ENCODE measurements at regions not wholly inside any gene's neighbourhood (a gene's known extent, or its start where the extent isn't known, plus 50 kb on each side); places are given as distances from the start of the nearest gene placed in this dataset.

GRCh38 chr13:88461272-88462009 lies 790.3 kb downstream of the SLITRK5 start:
- Histone ChIP-seq H3K4me3 (ENCODE audit: low read depth in 1 of 3, low read length in 3 of 3) (no peak overlapping the region), H3K4me1 (ENCODE audit: control insufficient read depth in 4 of 4, insufficient read depth in 4 of 4, low read length in 3 of 4) (no peaks in the 10 kb centered on the region), H3K36me3 (ENCODE audit: control insufficient read depth in 4 of 4, insufficient read depth in 3 of 4, low read depth in 1 of 4, low read length in 3 of 4) (no peaks in the 10 kb centered on the region), H3K9me3 (ENCODE audit: control insufficient read depth in 4 of 4, low read length in 3 of 4) (no peaks in the 10 kb centered on the region), H3K27ac (ENCODE audit: low read depth in 1 of 2, low read length in 2 of 2) (no peak overlapping the region), H3K9ac (ENCODE audit: low read depth in 1 of 2, low read length in 2 of 2) (no peak overlapping the region), H3K27me3 (ENCODE audit: control insufficient read depth in 4 of 4, insufficient read depth in 4 of 4, low read length in 3 of 4) (no peaks in the 10 kb centered on the region)
- WGBS = 49% methylated on average over 3 of the region's 3 CpGs
- no peak for DNase-seq (ENCODE audit: low spot score)
- TF ChIP-seq YY1 (IDR thresholded peaks at IDR 0.05) = no peak
- TF ChIP-seq HNF4A (conservative IDR thresholded peaks at IDR 0.05) = no peak
- no peak for TF ChIP-seq GABPA (IDR thresholded peaks at IDR 0.05 in 1 of 2, conservative IDR thresholded peaks at IDR 0.05 in 1 of 2)
- TF ChIP-seq JUND (IDR thresholded peaks at IDR 0.05) = no peak
- no peak for TF ChIP-seq RXRA (IDR thresholded peaks at IDR 0.05)
- no peak for TF ChIP-seq RAD21 (IDR thresholded peaks at IDR 0.05)
- no peak for TF ChIP-seq NR2F2 (IDR thresholded peaks at IDR 0.05)
- no peak for TF ChIP-seq SP1 (IDR thresholded peaks at IDR 0.05)
- no peak for TF ChIP-seq REST (IDR thresholded peaks at IDR 0.05)
- no peak for TF ChIP-seq HNF4G (IDR thresholded peaks at IDR 0.05)
- TF ChIP-seq TAF1 (conservative IDR thresholded peaks at IDR 0.05) = no peak
- no peak for TF ChIP-seq FOXA2 (IDR thresholded peaks at IDR 0.05)
- TF ChIP-seq MAX (IDR thresholded peaks at IDR 0.05) = no peak

- 77% methylated on average over 6 of the region's 6 CpGs for WGBS
- Histone ChIP-seq H3K36me3 (ENCODE audit: control insufficient read depth in 4 of 4, insufficient read depth in 3 of 4, low read depth in 1 of 4, low read length in 3 of 4) (no peaks in the 10 kb centered on the region), H3K4me3 (ENCODE audit: low read depth in 1 of 3, low read length in 3 of 3) (no peak overlapping the region), H3K27ac (ENCODE audit: low read depth in 1 of 2, low read length in 2 of 2) (no peak overlapping the region), H3K27me3 (ENCODE audit: control insufficient read depth in 4 of 4, insufficient read depth in 4 of 4, low read length in 3 of 4) (no peaks in the 10 kb centered on the region), H3K9me3 (ENCODE audit: control insufficient read depth in 4 of 4, low read length in 3 of 4) (no peaks in the 10 kb centered on the region), H3K4me1 (ENCODE audit: control insufficient read depth in 4 of 4, insufficient read depth in 4 of 4, low read length in 3 of 4) (no peaks in the 10 kb centered on the region), H3K9ac (ENCODE audit: low read depth in 1 of 2, low read length in 2 of 2) (no peak overlapping the region)
- DNase-seq (ENCODE audit: low spot score) = no peak
- TF ChIP-seq CTCF (IDR thresholded peaks at IDR 0.05; ENCODE audit: low read depth, low read length, missing input control) (no peak), SP1 (IDR thresholded peaks at IDR 0.05) (no peak), REST (IDR thresholded peaks at IDR 0.05) (no peak), MAX (IDR thresholded peaks at IDR 0.05) (no peak), GABPA (IDR thresholded peaks at IDR 0.05 in 1 of 2, conservative IDR thresholded peaks at IDR 0.05 in 1 of 2) (no peak)
These were observed 793.7 kb downstream of the SLITRK5 start for GRCh38 chr13:88464851-88465250.

Data from liver (tissue), 8 donors.